NT2/D1 (cell line): ENCODE measurements at regions not wholly inside any gene's neighbourhood (a gene's known extent, or its start where the extent isn't known, plus 50 kb on each side); places are given as distances from the start of the nearest gene placed in this dataset.

Experiments used
- SUZ12 ChIP-seq: IDR thresholded peaks from 2 replicates; pipeline ENCODE4 v1.6.1; 2011; ENCODE audit not compliant: insufficient read length, insufficient read depth; ENCODE audit errors: extremely low read depth
- ZNF274 ChIP-seq: IDR thresholded peaks from 2 replicates; pipeline ENCODE4 v1.6.1; 2011; ENCODE audit warnings: mild to moderate bottlenecking, low read depth, low read length

- TF ChIP-seq ZNF274: no peak
- TF ChIP-seq SUZ12: no peak
These were observed 787.3 kb downstream of the KCNT2 start for GRCh38 chr1:195820925-195821324.
